Tibial nerve (tissue), 4 donors: ENCODE measurements at regions not wholly inside any gene's neighbourhood (a gene's known extent, or its start where the extent isn't known, plus 50 kb on each side); places are given as distances from the start of the nearest gene placed in this dataset.

ENCODE experiments used
- DNase-seq, 2 donors: peaks; one replicate each; pipeline ENCODE4 v3.0.0-alpha.2; 2019; ENCODE audit warnings: low spot score in 2 of 2
- H3K27ac ChIP-seq, 4 donors: fragments of 200-600 bp; sonication (generic) in 3 of 4; one replicate each; pipeline ENCODE4 v1.5.1; 2017 to 2019; ENCODE audit warnings: mild to moderate bottlenecking in 1 of 4
- H3K27me3 ChIP-seq, 2 donors: fragments of 200-600 bp; sonication (generic) in 1 of 2; one replicate each; pipeline versions ENCODE4 v1.5.1 to v1.6.0; 2017 to 2019
- H3K36me3 ChIP-seq, 3 donors: fragments of 200-600 bp; sonication (generic); one replicate each; pipeline ENCODE4 v1.5.1; 2018 to 2019
- H3K4me1 ChIP-seq, 4 donors: fragments of 200-600 bp; sonication (generic) in 3 of 4; one replicate each; pipeline ENCODE4 v1.5.1; 2017 to 2019
- H3K4me3 ChIP-seq, 4 donors: fragments of 200-600 bp; sonication (generic) in 3 of 4; one replicate each; pipeline ENCODE4 v1.5.1; 2017 to 2019; ENCODE audit warnings: mild to moderate bottlenecking in 1 of 4, moderate library complexity in 1 of 4
- H3K9me3 ChIP-seq, 4 donors: fragments of 200-600 bp; sonication (generic) in 3 of 4; one replicate each; pipeline ENCODE4 v1.5.1; 2017 to 2019
- CTCF ChIP-seq, 5 experiments: fragments of 200-600 bp in 3 of 5; fragments of 450-650 bp in 2 of 5; sonication (generic) in 3 of 5; IDR thresholded peaks; one replicate each; pipeline ENCODE4 v1.5.1; 2016 to 2019; ENCODE audit warnings: antibody characterized with exemption in 5 of 5, mild to moderate bottlenecking in 3 of 5, moderate library complexity in 2 of 5
- EP300 ChIP-seq, 2 donors: sonication (generic); formaldehyde crosslinking; IDR thresholded peaks; one replicate each; pipeline ENCODE4 v1.6.1; 2017; ENCODE audit warnings: antibody characterized with exemption in 2 of 2, mild to moderate bottlenecking in 1 of 2
- POLR2A ChIP-seq, 2 donors: fragments of 450-650 bp; IDR thresholded peaks; one replicate each; pipeline ENCODE4 v1.6.1; 2017; ENCODE audit warnings: antibody characterized with exemption in 2 of 2, mild to moderate bottlenecking in 2 of 2, moderate library complexity in 2 of 2
- WGBS, 2 donors: methylation state at CpG; one replicate each; pipeline ENCODE4 v1.1.5; 2018; 5-methylcytosine and 5-hydroxymethylcytosine counted together

- Histone ChIP-seq H3K4me3 (no peak overlapping the region), H3K36me3 (no peaks in the 10 kb centered on the region), H3K27ac (no peak overlapping the region), H3K27me3 (no peaks in the 10 kb centered on the region), H3K9me3 (peaks cover 0 to 13% (median 0%) of the 10 kb centered on the region in 4 donors), H3K4me1 (peaks cover 0 to 5% (median 0%) of the 10 kb centered on the region in 4 donors)
- no peak for DNase-seq
- WGBS, 2 donors: 35 to 43% methylated on average over 5 of the region's 5 CpGs
- TF ChIP-seq POLR2A (IDR thresholded peaks at IDR 0.05) (no peak), EP300 (IDR thresholded peaks at IDR 0.05) (no peak), CTCF (IDR thresholded peaks at IDR 0.05) (no peak)
Measured at GRCh38 chr15:26294059-26294689, 431.0 kb upstream of the ATP10A start.

DNA sequence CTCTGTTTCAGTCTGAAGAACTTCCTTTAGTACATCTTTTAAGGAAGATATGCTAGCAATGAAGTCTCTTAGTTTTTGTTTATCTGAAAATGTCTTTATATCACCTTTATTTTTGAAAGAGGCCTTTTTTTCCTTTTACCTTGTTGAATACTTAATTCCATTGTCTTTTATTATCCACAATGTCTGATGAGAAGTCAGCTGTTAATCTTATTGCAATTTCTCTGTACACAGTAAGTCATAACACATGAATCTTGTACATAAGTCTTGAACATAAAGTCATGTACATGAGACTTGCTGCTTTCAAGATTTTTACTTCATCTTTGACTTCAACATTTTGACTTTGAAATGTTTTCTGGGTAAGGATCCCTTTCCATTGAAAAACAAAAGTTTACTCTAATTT is 424.3 kb upstream of the ATP10A start:
- Histone ChIP-seq H3K27me3 (no peaks in the 10 kb centered on the region), H3K27ac (no peak overlapping the region), H3K4me3 (no peak overlapping the region), H3K4me1 (no peaks in the 10 kb centered on the region), H3K36me3 (no peaks in the 10 kb centered on the region), H3K9me3 (peaks cover 0 to 37% (median 5%) of the 10 kb centered on the region in 4 donors)
- no peak for TF ChIP-seq EP300 (IDR thresholded peaks at IDR 0.05)
- TF ChIP-seq CTCF (IDR thresholded peaks at IDR 0.05): no peak
- no peak for TF ChIP-seq POLR2A (IDR thresholded peaks at IDR 0.05)
- no peak for DNase-seq

DNA sequence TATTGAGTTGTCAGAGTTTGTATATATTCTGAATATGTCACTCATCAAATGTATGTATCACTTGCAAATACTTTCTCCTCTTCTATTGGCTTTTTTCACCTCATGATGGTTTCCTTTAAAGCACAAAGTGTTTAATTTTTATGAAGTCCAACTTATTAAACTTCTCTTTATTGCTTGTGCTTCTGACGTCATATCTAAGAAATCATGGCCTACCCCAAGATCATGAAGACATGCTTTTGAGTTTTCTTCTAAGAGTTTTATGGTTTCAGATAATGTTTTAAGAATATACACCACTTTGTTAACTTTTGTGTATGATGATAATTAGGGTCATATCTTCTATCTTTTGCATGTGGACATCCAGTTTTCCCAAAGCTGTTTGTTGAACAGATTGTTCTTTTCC is 417.2 kb upstream of the ATP10A start:
- no peak overlapping the region for H3K4me3 ChIP-seq
- 95 to 96% methylated on average over 1 of the region's 1 CpG for WGBS, 2 donors

GRCh38 chr15:26261966-26262365 is 398.8 kb upstream of the ATP10A start:
- Histone ChIP-seq H3K27me3 (no peaks in the 10 kb centered on the region), H3K4me3 (no peak overlapping the region), H3K27ac (no peak overlapping the region), H3K4me1 (no peaks in the 10 kb centered on the region), H3K36me3 (no peaks in the 10 kb centered on the region), H3K9me3 (no peaks in the 10 kb centered on the region)
- TF ChIP-seq EP300 (IDR thresholded peaks at IDR 0.05) (no peak), CTCF (IDR thresholded peaks at IDR 0.05) (no peak), POLR2A (IDR thresholded peaks at IDR 0.05) (no peak)
- DNase-seq: no peak
- 74 to 77% methylated on average over 6 of the region's 6 CpGs for WGBS, 2 donors

More for the DNA sequence above, 417.2 kb upstream of the ATP10A start:
- Histone ChIP-seq H3K4me1 (no peaks in the 10 kb centered on the region), H3K27ac (no peak overlapping the region), H3K36me3 (no peaks in the 10 kb centered on the region), H3K27me3 (no peaks in the 10 kb centered on the region), H3K9me3 (no peaks in the 10 kb centered on the region)
- no peak for DNase-seq
- TF ChIP-seq EP300 (IDR thresholded peaks at IDR 0.05) (no peak), CTCF (IDR thresholded peaks at IDR 0.05) (no peak), POLR2A (IDR thresholded peaks at IDR 0.05) (no peak)

GRCh38 chr15:26261413-26261812 is 398.3 kb upstream of the ATP10A start:
- TF ChIP-seq POLR2A (IDR thresholded peaks at IDR 0.05): no peak
- no peak for TF ChIP-seq EP300 (IDR thresholded peaks at IDR 0.05)
- no peak for TF ChIP-seq CTCF (IDR thresholded peaks at IDR 0.05)
- no peaks in the 10 kb centered on the region for H3K36me3 ChIP-seq
- H3K4me3 ChIP-seq: no peak overlapping the region
- no peaks in the 10 kb centered on the region for H3K27me3 ChIP-seq
- no peak overlapping the region for H3K27ac ChIP-seq
- WGBS, 2 donors: 44 to 46% methylated on average over 5 of the region's 5 CpGs
- no peak for DNase-seq
- no peaks in the 10 kb centered on the region for H3K4me1 ChIP-seq
- no peaks in the 10 kb centered on the region for H3K9me3 ChIP-seq
